HEK293T (cell line): ENCODE measurements at regions not wholly inside any gene's neighbourhood (a gene's known extent, or its start where the extent isn't known, plus 50 kb on each side); places are given as distances from the start of the nearest gene placed in this dataset.

ENCODE experiments used
- CTCF ChIA-PET: fragments of 350-600 bp; formaldehyde crosslinking; extraction: SDS; loops from one replicate; lab custom pipeline; 2021; ENCODE audit warnings: antibody characterized with exemption, inconsistent platforms; lab: Yijun Ruan, JAX
- POLR2A ChIA-PET: fragments of 350-600 bp; formaldehyde crosslinking; extraction: SDS; loops from one replicate; lab custom pipeline; 2020; ENCODE audit warnings: antibody characterized with exemption, inconsistent platforms; lab: Yijun Ruan, JAX
- DNase-seq: peaks from one replicate; pipeline ENCODE4 v3.0.0; 2012; ENCODE audit warnings: mixed read lengths; ENCODE audit errors: extremely low spot score
- ARNT ChIP-seq: fragments of 450-650 bp; IDR thresholded peaks from 2 replicates; pipeline ENCODE4 v1.6.1; 2017; ENCODE audit warnings: mild to moderate bottlenecking
- BHLHE40 ChIP-seq: fragments of 450-650 bp; IDR thresholded peaks from 2 replicates; pipeline ENCODE4 v1.6.1; 2016; ENCODE audit warnings: mild to moderate bottlenecking, moderate library complexity, borderline replicate concordance
- CTBP1 ChIP-seq: fragments of 450-650 bp; IDR thresholded peaks from 2 replicates; pipeline ENCODE4 v1.6.1; 2016; ENCODE audit warnings: borderline replicate concordance
- ELF4 ChIP-seq: fragments of 450-650 bp; IDR thresholded peaks from 2 replicates; pipeline ENCODE4 v1.6.1; 2017; ENCODE audit warnings: antibody characterized with exemption
- FOXA1 ChIP-seq: fragments of 450-650 bp; IDR thresholded peaks from 2 replicates; pipeline ENCODE4 v1.6.1; 2016; ENCODE audit warnings: mild to moderate bottlenecking
- FOXK2 ChIP-seq: fragments of 450-650 bp; IDR thresholded peaks from 2 replicates; pipeline ENCODE4 v1.6.1; 2016; ENCODE audit warnings: mild to moderate bottlenecking
- FOXM1 ChIP-seq: fragments of 450-650 bp; IDR thresholded peaks from 2 replicates; pipeline ENCODE4 v1.6.1; 2017; ENCODE audit warnings: mild to moderate bottlenecking, borderline replicate concordance
- HDGF ChIP-seq: fragments of 450-650 bp; IDR thresholded peaks from 2 replicates; pipeline ENCODE4 v1.6.1; 2017; ENCODE audit warnings: antibody characterized with exemption, borderline replicate concordance
- L3MBTL2 ChIP-seq: fragments of 450-650 bp; conservative IDR thresholded peaks from 2 replicates; pipeline ENCODE4 v1.6.1; 2016; ENCODE audit warnings: mild to moderate bottlenecking
- LEF1 ChIP-seq: fragments of 450-650 bp; IDR thresholded peaks from 2 replicates; pipeline ENCODE4 v1.6.1; 2017; ENCODE audit warnings: mild to moderate bottlenecking, borderline replicate concordance
- NFRKB ChIP-seq: fragments of 450-650 bp; IDR thresholded peaks from 2 replicates; pipeline ENCODE4 v1.6.1; 2016; ENCODE audit warnings: mild to moderate bottlenecking, moderate library complexity
- PKNOX1 ChIP-seq: fragments of 450-650 bp; IDR thresholded peaks from 2 replicates; pipeline ENCODE4 v1.6.1; 2016
- SP1 ChIP-seq: fragments of 450-650 bp; IDR thresholded peaks from 2 replicates; pipeline ENCODE4 v1.6.1; 2017
- SUZ12 ChIP-seq: fragments of 450-650 bp; IDR thresholded peaks from 2 replicates; pipeline ENCODE4 v1.6.1; 2016; ENCODE audit warnings: mild to moderate bottlenecking
- TARDBP ChIP-seq: fragments of 450-650 bp; IDR thresholded peaks from 2 replicates; pipeline ENCODE4 v1.6.1; 2016
- ZNF384 ChIP-seq: fragments of 450-650 bp; IDR thresholded peaks from 2 replicates; pipeline ENCODE4 v1.6.1; 2016

- POLR2A ChIA-PET: no interaction called here
- no peak for TF ChIP-seq SP1
- no peak for TF ChIP-seq PKNOX1
- CTCF ChIA-PET: no interaction called here
- no peak for DNase-seq
These were observed 117.5 kb downstream of the SPATA19 start for GRCh38 chr11:133727774-133728173.

GRCh38 chr11:133726542-133726941 is 118.8 kb downstream of the SPATA19 start:
- TF ChIP-seq ELF4 (no peak), LEF1 (no peak), L3MBTL2 (no peak), CTBP1 (no peak), SP1 (no peak), ZNF384 (no peak), ARNT (no peak), FOXA1 (no peak), SUZ12 (no peak)
- DNase-seq: no peak
- ChIA-PET POLR2A (no interaction called here), CTCF (no interaction called here)

GRCh38 chr11:133724116-133724515 is 121.2 kb downstream of the SPATA19 start:
- POLR2A ChIA-PET: no interaction called here
- CTCF ChIA-PET: no interaction called here
- TF ChIP-seq BHLHE40 (no peak), FOXA1 (no peak), FOXM1 (no peak), SUZ12 (no peak), ZNF384 (no peak), CTBP1 (no peak), LEF1 (no peak), L3MBTL2 (no peak), ELF4 (no peak), HDGF (no peak), NFRKB (no peak), FOXK2 (no peak), SP1 (no peak), TARDBP (no peak)
- no peak for DNase-seq

GRCh38 chr11:133723056-133723455 is 122.3 kb downstream of the SPATA19 start:
- DNase-seq: no peak
- no peak for TF ChIP-seq ARNT
- no peak for TF ChIP-seq BHLHE40
- TF ChIP-seq ELF4: no peak
- no peak for TF ChIP-seq NFRKB
- no peak for TF ChIP-seq PKNOX1
- no peak for TF ChIP-seq CTBP1
- TF ChIP-seq SUZ12: no peak
- TF ChIP-seq FOXK2: no peak
- TF ChIP-seq FOXM1: no peak
- TF ChIP-seq L3MBTL2: no peak
- no peak for TF ChIP-seq SP1
- no peak for TF ChIP-seq ZNF384
- TF ChIP-seq FOXA1: no peak
- no peak for TF ChIP-seq HDGF
- TF ChIP-seq TARDBP: no peak
- TF ChIP-seq LEF1: no peak
- POLR2A ChIA-PET: no interaction called here
- CTCF ChIA-PET: no interaction called here

- POLR2A ChIA-PET: no interaction called here
- TF ChIP-seq NFRKB (no peak), SUZ12 (no peak), L3MBTL2 (no peak), SP1 (no peak), TARDBP (no peak), ARNT (no peak), LEF1 (no peak), PKNOX1 (no peak), ELF4 (no peak), BHLHE40 (no peak), FOXK2 (no peak), HDGF (no peak), ZNF384 (no peak), FOXA1 (no peak), CTBP1 (no peak), FOXM1 (no peak)
- no peak for DNase-seq
- CTCF ChIA-PET: interaction anchor here (1.5 kb wide), 1 partner anchor 116 kb away, joined by 3 read pairs; no protein-coding TSS in a partner anchor
These were observed 124.4 kb downstream of the SPATA19 start for GRCh38 chr11:133720951-133721350.

GRCh38 chr11:133719532-133720235 is 125.6 kb downstream of the SPATA19 start:
- no peak for DNase-seq
- POLR2A ChIA-PET: no interaction called here
- TF ChIP-seq CTBP1: no peak
- TF ChIP-seq FOXK2: no peak
- TF ChIP-seq ELF4: no peak
- TF ChIP-seq HDGF: no peak
- no peak for TF ChIP-seq ZNF384
- no peak for TF ChIP-seq ARNT
- no peak for TF ChIP-seq SP1
- no peak for TF ChIP-seq PKNOX1
- no peak for TF ChIP-seq FOXA1
- TF ChIP-seq L3MBTL2: no peak
- no peak for TF ChIP-seq TARDBP
- CTCF ChIA-PET: interaction anchor here (1.5 kb wide), 1 partner anchor 117 kb away, joined by 3 read pairs; no protein-coding TSS in a partner anchor
